OCI-LY3 (cell line): ENCODE measurements at regions not wholly inside any gene's neighbourhood (a gene's known extent, or its start where the extent isn't known, plus 50 kb on each side); places are given as distances from the start of the nearest gene placed in this dataset.
A peak's percentile ranks its signal among the peaks of the same experiment; 100 is the strongest.

ENCODE experiments used
- H2AFZ ChIP-seq: fragments of 200-600, 300-600 bp; shearing (Covaris generic); 2 replicates; pipeline ENCODE4 v1.6.0; 2014; ENCODE audit warnings: antibody characterized with exemption, low read depth, low read length
- H3K27ac ChIP-seq: fragments of 200-600, 300-600 bp; sonication (generic); 2 replicates; pipeline ENCODE4 v1.5.1; 2014; ENCODE audit warnings: mild to moderate bottlenecking, low read length, moderate library complexity, mixed read lengths
- H3K27me3 ChIP-seq: fragments of 200-600, 300-600 bp; sonication (generic); 2 replicates; pipeline ENCODE4 v1.6.1; 2014; ENCODE audit warnings: low read depth, low read length, mixed read lengths
- H3K36me3 ChIP-seq: fragments of 200-600, 300-600 bp; sonication (generic); replicated peaks from 2 replicates; pipeline ENCODE3; 2014; ENCODE audit warnings: low read depth, low read length, mixed read lengths
- H3K4me1 ChIP-seq: fragments of 300-600, 200-600 bp; sonication (generic); 2 replicates; pipeline ENCODE4 v1.6.1; 2014; ENCODE audit warnings: low read length, mixed read lengths
- H3K4me2 ChIP-seq: fragments of 200-600, 300-600 bp; sonication (generic); 2 replicates; pipeline ENCODE4 v1.6.1; 2014; ENCODE audit warnings: low read length, mixed read lengths
- H3K4me3 ChIP-seq: fragments of 300-600, 200-600 bp; sonication (generic); 2 replicates; pipeline ENCODE4 v1.5.1; 2014; ENCODE audit warnings: antibody characterized with exemption, mild to moderate bottlenecking, low read length, moderate library complexity
- H3K79me2 ChIP-seq: fragments of 300-600, 200-600 bp; shearing (Covaris generic); 2 replicates; pipeline ENCODE4 v1.6.1; 2014; ENCODE audit warnings: mild to moderate bottlenecking, low read length, mixed read lengths
- H3K9ac ChIP-seq: fragments of 300-600, 200-600 bp; shearing (Covaris generic); 2 replicates; pipeline ENCODE4 v1.6.0; 2014; ENCODE audit warnings: mild to moderate bottlenecking, low read length, moderate library complexity
- H3K9me3 ChIP-seq: fragments of 200-600, 300-600 bp; shearing (Covaris generic); 2 replicates; pipeline ENCODE4 v1.6.1; 2014; ENCODE audit warnings: low read length, mixed read lengths; ENCODE audit not compliant: insufficient read depth
- H4K20me1 ChIP-seq: fragments of 200-600, 300-600 bp; sonication (generic); 2 replicates; pipeline ENCODE4 v1.6.1; 2016; ENCODE audit warnings: low read length, mixed read lengths; ENCODE audit not compliant: insufficient read depth
- CTCF ChIP-seq: fragments of 200-600, 300-600 bp; sonication (generic); IDR thresholded peaks from 2 replicates; pipeline ENCODE4 v1.5.1; 2014; ENCODE audit warnings: antibody characterized with exemption, low read length, low read depth
- EZH2phosphoT487 ChIP-seq: fragments of 200-600 bp; shearing (Covaris generic); IDR thresholded peaks from 2 replicates; pipeline ENCODE4 v1.6.1; 2018; ENCODE audit warnings: antibody characterized with exemption, mixed run types, low read depth

- H3K4me1 ChIP-seq = peaks cover 17% of the 10 kb centered on the region
- H3K27me3 ChIP-seq = no peaks in the 10 kb centered on the region
- H3K36me3 ChIP-seq = no peaks in the 10 kb centered on the region
- H3K4me3 ChIP-seq = peak overlapping the region; percentile 39; the same call in 1 of the 2 replicates
- peak overlapping the region; percentile 51 for H3K4me2 ChIP-seq
- H2AFZ ChIP-seq = peak overlapping the region; percentile 12
- no peaks in the 10 kb centered on the region for H3K79me2 ChIP-seq
- TF ChIP-seq EZH2phosphoT487 (no peak), CTCF (no peak)
- peaks cover 6% of the 10 kb centered on the region; the same call in 1 of the 2 replicates for H3K9me3 ChIP-seq
- no peak overlapping the region for H3K9ac ChIP-seq
- no peaks in the 10 kb centered on the region for H4K20me1 ChIP-seq
- H3K27ac ChIP-seq = peak overlapping the region; percentile 17; the same call in 1 of the 2 replicates
These were observed 431.9 kb downstream of the TNS3 start for GRCh38 chr7:47149971-47150370.

GRCh38 chr7:47149208-47149839, 432.6 kb downstream of the TNS3 start:
- H3K9me3 ChIP-seq = peaks cover 6% of the 10 kb centered on the region; the same call in 1 of the 2 replicates
- peak overlapping the region; percentile 39; the same call in 1 of the 2 replicates for H3K4me3 ChIP-seq
- TF ChIP-seq EZH2phosphoT487 (no peak), CTCF (no peak)
- H4K20me1 ChIP-seq = no peaks in the 10 kb centered on the region
- no peaks in the 10 kb centered on the region for H3K36me3 ChIP-seq
- no peaks in the 10 kb centered on the region for H3K27me3 ChIP-seq
- H3K27ac ChIP-seq = peak overlapping the region; percentile 17; the same call in 1 of the 2 replicates
- H3K79me2 ChIP-seq = no peaks in the 10 kb centered on the region
- H3K9ac ChIP-seq = no peak overlapping the region
- H3K4me1 ChIP-seq = peaks cover 17% of the 10 kb centered on the region
- H3K4me2 ChIP-seq = peak overlapping the region; percentile 51
- peak overlapping the region; percentile 12 for H2AFZ ChIP-seq

GRCh38 chr7:47148536-47149207, 433.2 kb downstream of the TNS3 start:
- peak overlapping the region; percentile 39; the same call in 1 of the 2 replicates for H3K4me3 ChIP-seq
- H3K36me3 ChIP-seq = no peaks in the 10 kb centered on the region
- H2AFZ ChIP-seq = no peak overlapping the region
- no peak overlapping the region for H3K9ac ChIP-seq
- H3K27me3 ChIP-seq = no peaks in the 10 kb centered on the region
- H4K20me1 ChIP-seq = no peaks in the 10 kb centered on the region
- TF ChIP-seq EZH2phosphoT487 = no peak
- TF ChIP-seq CTCF = no peak
- H3K27ac ChIP-seq = peak overlapping the region; percentile 7; the same call in 1 of the 2 replicates
- no peaks in the 10 kb centered on the region for H3K79me2 ChIP-seq
- H3K9me3 ChIP-seq = peaks cover 6% of the 10 kb centered on the region; the same call in 1 of the 2 replicates
- H3K4me2 ChIP-seq = peak overlapping the region; percentile 51
- H3K4me1 ChIP-seq = peaks cover 17% of the 10 kb centered on the region

- Histone ChIP-seq H3K4me3 (no peak overlapping the region), H2AFZ (no peak overlapping the region), H3K9me3 (peaks cover 6% of the 10 kb centered on the region; the same call in 1 of the 2 replicates), H4K20me1 (no peaks in the 10 kb centered on the region), H3K4me1 (peaks cover 17% of the 10 kb centered on the region), H3K9ac (no peak overlapping the region), H3K79me2 (no peaks in the 10 kb centered on the region), H3K27me3 (no peaks in the 10 kb centered on the region), H3K4me2 (no peak overlapping the region), H3K36me3 (no peaks in the 10 kb centered on the region), H3K27ac (no peak overlapping the region)
- TF ChIP-seq CTCF (no peak), EZH2phosphoT487 (no peak)
These were observed 434.7 kb downstream of the TNS3 start for GRCh38 chr7:47147213-47147631.
